Muscle layer of colon (tissue), 2 donors: ENCODE measurements at regions not wholly inside any gene's neighbourhood (a gene's known extent, or its start where the extent isn't known, plus 50 kb on each side); places are given as distances from the start of the nearest gene placed in this dataset.
"Not testable (repeated sequence)": the region's sequence is repeated elsewhere in the genome, so short reads cannot be mapped to it uniquely, and the experiment has no call there.

ENCODE experiments used
- H3K27ac ChIP-seq: one replicate; pipeline ENCODE4 v1.7.0; 2013; ENCODE audit warnings: low read depth, mild to moderate bottlenecking, low read length, moderate library complexity
- H3K27me3 ChIP-seq, 2 donors: one replicate each; pipeline ENCODE4 v1.7.0; 2013; ENCODE audit warnings: low read length in 2 of 2, mild to moderate bottlenecking in 2 of 2; ENCODE audit not compliant: insufficient read depth in 2 of 2, control insufficient read depth in 1 of 2
- H3K36me3 ChIP-seq: one replicate; pipeline ENCODE4 v1.7.0; 2013; ENCODE audit warnings: mild to moderate bottlenecking, low read length; ENCODE audit not compliant: insufficient read depth
- H3K4me1 ChIP-seq: one replicate; pipeline ENCODE4 v1.7.0; 2013; ENCODE audit warnings: mild to moderate bottlenecking, low read length; ENCODE audit not compliant: insufficient read depth
- H3K4me3 ChIP-seq, 2 donors: one replicate each; pipeline ENCODE4 v1.7.0; 2013; ENCODE audit warnings: low read length in 2 of 2, low read depth in 1 of 2, mild to moderate bottlenecking in 1 of 2, moderate library complexity in 1 of 2
- H3K9ac ChIP-seq: one replicate; pipeline ENCODE4 v1.7.0; 2013; ENCODE audit warnings: low read length
- H3K9me3 ChIP-seq: one replicate; pipeline ENCODE4 v1.7.0; 2013; ENCODE audit warnings: mild to moderate bottlenecking, low read length
- donor health status: abdominal sarcoma.
- donor health status: Adenocarcinoma of cecum.

DNA sequence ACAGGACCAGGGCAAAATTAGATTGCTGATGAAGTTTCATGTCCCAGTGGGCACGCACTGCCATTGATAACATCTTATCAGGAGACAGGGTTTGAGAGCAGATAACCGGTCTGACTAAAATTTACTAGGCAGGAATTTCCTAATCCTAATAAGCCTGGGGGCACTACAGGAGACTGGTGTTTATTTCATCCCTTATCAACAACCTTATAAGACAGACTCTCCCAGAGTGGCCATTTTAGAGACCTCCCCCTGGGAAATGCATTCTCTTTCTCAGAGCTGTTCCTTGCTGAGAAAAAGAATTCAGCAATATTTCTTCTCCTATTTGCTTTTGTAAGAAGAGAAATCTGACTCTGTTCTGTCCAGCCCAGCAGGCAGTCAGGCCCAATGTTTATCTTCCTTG is 423.4 kb upstream of the IMPG1 start:
- no peak overlapping the region for H3K4me3 ChIP-seq
- no peaks in the 10 kb centered on the region for H3K9me3 ChIP-seq
- H3K36me3 ChIP-seq: no peaks in the 10 kb centered on the region
- no peak overlapping the region for H3K9ac ChIP-seq
- H3K27ac ChIP-seq: no peak overlapping the region
- H3K4me1 ChIP-seq: no peaks in the 10 kb centered on the region
- no peaks in the 10 kb centered on the region for H3K27me3 ChIP-seq

DNA sequence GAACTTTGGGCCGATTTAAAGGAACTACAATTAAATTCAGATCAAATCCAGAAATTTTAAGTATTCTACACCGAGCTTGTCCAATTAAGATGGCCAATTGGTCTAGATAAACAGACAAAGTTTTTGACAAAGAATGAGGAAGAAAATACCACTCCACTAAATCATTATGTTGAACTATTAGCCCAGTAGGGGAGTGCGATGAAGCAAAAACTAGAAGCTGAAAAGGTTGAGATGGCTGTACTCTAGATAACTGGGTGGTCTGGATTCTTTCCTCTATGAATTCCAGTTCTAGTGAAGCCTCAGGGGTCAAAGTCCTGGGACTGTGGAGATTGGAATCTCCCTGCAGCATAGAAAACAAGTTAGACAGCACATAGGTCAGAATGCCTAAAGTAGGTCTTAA is 418.9 kb upstream of the IMPG1 start:
- H3K9ac ChIP-seq, H3K9me3 ChIP-seq, H3K27me3 ChIP-seq, H3K36me3 ChIP-seq, H3K4me3 ChIP-seq, H3K27ac ChIP-seq, H3K4me1 ChIP-seq: not testable (repeated sequence)

DNA sequence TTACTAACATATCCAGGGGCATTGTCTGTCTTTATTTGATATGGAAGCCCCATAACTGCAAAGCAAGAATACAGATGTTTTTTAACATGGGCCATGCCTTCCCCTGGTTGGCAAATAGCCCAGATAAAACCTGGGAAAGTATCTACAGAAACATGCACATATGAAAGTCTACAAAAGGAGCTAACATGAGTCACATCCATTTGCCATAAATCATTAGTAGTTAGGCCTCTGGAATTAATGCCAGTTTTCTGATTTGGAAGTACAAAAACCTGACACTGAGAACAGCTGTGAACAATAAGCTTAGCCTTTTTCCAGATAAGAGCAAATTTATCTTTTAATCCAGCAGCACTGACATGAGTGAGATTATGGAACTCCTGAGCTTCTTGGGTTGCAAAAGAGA is 418.0 kb upstream of the IMPG1 start:
- Histone ChIP-seq H3K9ac (no peak overlapping the region), H3K9me3 (no peaks in the 10 kb centered on the region), H3K27ac (no peak overlapping the region), H3K27me3 (no peaks in the 10 kb centered on the region), H3K36me3 (no peaks in the 10 kb centered on the region), H3K4me3 (no peak overlapping the region), H3K4me1 (no peaks in the 10 kb centered on the region)

DNA sequence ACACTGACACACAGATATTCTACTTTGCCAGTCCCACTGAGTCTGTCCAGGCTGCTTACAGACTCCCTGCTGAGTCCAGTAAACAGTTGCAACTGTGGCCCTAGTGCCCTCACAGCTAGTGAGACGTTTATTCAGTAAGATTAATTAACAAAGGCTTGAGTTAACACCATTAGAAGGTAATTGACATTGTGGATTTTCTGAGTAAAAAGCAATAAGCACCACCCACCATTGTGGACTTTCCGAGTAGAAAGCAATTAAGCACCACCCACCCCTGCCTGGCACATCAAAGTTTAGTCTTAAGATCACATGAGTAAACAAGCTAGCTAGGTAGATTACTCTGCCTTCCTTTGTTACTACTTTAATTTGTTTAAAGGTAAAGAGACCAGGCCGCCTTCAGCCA is 408.6 kb upstream of the IMPG1 start:
- Histone ChIP-seq H3K27me3 (no peaks in the 10 kb centered on the region), H3K4me3 (no peak overlapping the region), H3K27ac (no peak overlapping the region), H3K36me3 (no peaks in the 10 kb centered on the region), H3K4me1 (no peaks in the 10 kb centered on the region), H3K9ac (no peak overlapping the region), H3K9me3 (no peaks in the 10 kb centered on the region)

- no peaks in the 10 kb centered on the region for H3K4me1 ChIP-seq
- no peaks in the 10 kb centered on the region for H3K36me3 ChIP-seq
- H3K9ac ChIP-seq: no peak overlapping the region
- no peaks in the 10 kb centered on the region for H3K27me3 ChIP-seq
- no peak overlapping the region for H3K27ac ChIP-seq
- no peaks in the 10 kb centered on the region for H3K9me3 ChIP-seq
- H3K4me3 ChIP-seq: no peak overlapping the region
These were observed 400.4 kb upstream of the IMPG1 start for GRCh38 chr6:76472858-76473257.

- Histone ChIP-seq H3K27ac (no peak overlapping the region), H3K9ac (no peak overlapping the region), H3K36me3 (no peaks in the 10 kb centered on the region), H3K27me3 (no peaks in the 10 kb centered on the region), H3K4me1 (no peaks in the 10 kb centered on the region), H3K4me3 (no peak overlapping the region), H3K9me3 (no peaks in the 10 kb centered on the region)
These were observed 393.8 kb upstream of the IMPG1 start for GRCh38 chr6:76466286-76466685.

DNA sequence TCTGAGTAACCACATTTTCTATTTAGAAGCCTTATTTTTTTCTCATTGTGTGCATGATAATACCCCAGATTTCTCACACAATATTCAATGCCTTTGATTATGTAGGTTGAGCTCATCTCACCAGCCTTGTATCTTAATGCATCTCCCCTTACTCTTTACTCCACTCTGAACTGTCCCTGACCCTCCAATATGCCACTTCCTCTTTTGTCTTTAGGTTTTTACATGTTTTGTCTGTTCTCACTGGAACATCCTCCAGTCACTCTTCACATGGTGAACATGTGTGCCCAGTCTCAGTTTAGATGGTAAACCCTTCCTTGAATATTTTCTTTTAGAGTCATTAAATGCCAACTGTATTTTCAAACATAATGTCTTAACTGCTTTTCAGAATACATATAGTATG is 392.9 kb upstream of the IMPG1 start:
- H3K9me3 ChIP-seq: no peaks in the 10 kb centered on the region
- no peaks in the 10 kb centered on the region for H3K4me1 ChIP-seq
- no peak overlapping the region for H3K4me3 ChIP-seq
- no peak overlapping the region for H3K9ac ChIP-seq
- no peaks in the 10 kb centered on the region for H3K36me3 ChIP-seq
- H3K27me3 ChIP-seq: no peaks in the 10 kb centered on the region
- H3K27ac ChIP-seq: no peak overlapping the region

DNA sequence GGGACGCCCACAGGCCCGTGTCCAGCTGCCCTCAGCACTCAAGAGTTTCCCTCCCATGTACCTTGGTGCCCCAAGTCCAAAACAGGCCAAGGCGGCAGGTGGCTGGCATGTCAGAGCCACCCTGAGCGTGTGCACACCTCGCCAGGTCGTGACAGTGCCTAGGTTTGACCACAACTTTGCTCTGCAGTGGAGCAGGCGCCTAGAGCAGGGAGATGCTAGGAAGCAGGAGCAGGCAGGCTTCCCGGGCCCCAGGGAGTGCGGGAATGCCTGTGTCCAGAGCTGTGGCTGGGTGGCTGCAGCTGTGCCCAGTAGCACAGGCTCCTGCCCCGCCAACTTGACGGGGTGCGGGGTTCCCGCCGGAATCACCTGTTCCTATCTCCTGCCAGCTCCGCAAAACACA is 380.8 kb upstream of the IMPG1 start:
- Histone ChIP-seq H3K36me3 (no peaks in the 10 kb centered on the region), H3K27me3 (no peaks in the 10 kb centered on the region), H3K27ac (no peak overlapping the region), H3K4me1 (no peaks in the 10 kb centered on the region), H3K4me3 (no peak overlapping the region), H3K9ac (no peak overlapping the region), H3K9me3 (no peaks in the 10 kb centered on the region)

- H3K36me3 ChIP-seq: no peaks in the 10 kb centered on the region
- H3K4me3 ChIP-seq: no peak overlapping the region
- H3K4me1 ChIP-seq: no peaks in the 10 kb centered on the region
- H3K27ac ChIP-seq: no peak overlapping the region
- no peaks in the 10 kb centered on the region for H3K9me3 ChIP-seq
- H3K9ac ChIP-seq: no peak overlapping the region
- H3K27me3 ChIP-seq: no peaks in the 10 kb centered on the region
These were observed 379.7 kb upstream of the IMPG1 start for GRCh38 chr6:76451926-76452709.

- H3K36me3 ChIP-seq: no peaks in the 10 kb centered on the region
- H3K4me1 ChIP-seq: no peaks in the 10 kb centered on the region
- no peaks in the 10 kb centered on the region for H3K9me3 ChIP-seq
- H3K27me3 ChIP-seq: no peaks in the 10 kb centered on the region
- H3K27ac ChIP-seq: no peak overlapping the region
- no peak overlapping the region for H3K4me3 ChIP-seq
- H3K9ac ChIP-seq: no peak overlapping the region
These were observed 375.6 kb upstream of the IMPG1 start for GRCh38 chr6:76448109-76448508.

DNA sequence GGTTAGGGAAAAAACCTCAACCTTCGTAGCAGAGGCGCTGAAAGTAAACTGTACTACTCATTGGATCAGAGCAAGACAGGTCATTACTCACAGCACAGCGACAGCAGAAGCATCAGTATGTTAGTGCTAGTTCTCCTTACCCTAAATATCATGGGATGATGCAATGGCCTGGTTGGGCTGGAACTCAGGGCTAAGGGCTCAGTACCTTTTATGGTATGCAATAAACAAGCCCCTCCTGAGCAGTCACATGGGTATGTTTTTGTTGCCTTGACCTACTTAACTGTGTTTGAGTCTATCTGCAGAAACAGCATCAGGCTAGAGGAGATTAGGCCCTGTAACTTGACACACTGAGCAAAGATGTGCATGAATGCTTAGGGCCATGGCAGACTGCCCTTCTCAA is 369.4 kb upstream of the IMPG1 start:
- H3K4me1 ChIP-seq: no peaks in the 10 kb centered on the region
- no peak overlapping the region for H3K27ac ChIP-seq
- no peak overlapping the region for H3K9ac ChIP-seq
- H3K36me3 ChIP-seq: no peaks in the 10 kb centered on the region
- H3K9me3 ChIP-seq: no peaks in the 10 kb centered on the region
- H3K4me3 ChIP-seq: no peak overlapping the region
- H3K27me3 ChIP-seq: no peaks in the 10 kb centered on the region

GRCh38 chr6:76439811-76440210 is 367.3 kb upstream of the IMPG1 start:
- Histone ChIP-seq H3K27me3 (no peaks in the 10 kb centered on the region), H3K4me1 (no peaks in the 10 kb centered on the region), H3K27ac (no peak overlapping the region), H3K9ac (no peak overlapping the region), H3K4me3 (no peak overlapping the region), H3K9me3 (no peaks in the 10 kb centered on the region), H3K36me3 (no peaks in the 10 kb centered on the region)
